Smooth muscle cell (in vitro differentiated cells): ENCODE measurements at regions not wholly inside any gene's neighbourhood (a gene's known extent, or its start where the extent isn't known, plus 50 kb on each side); places are given as distances from the start of the nearest gene placed in this dataset.
"Not testable (repeated sequence)": the region's sequence is repeated elsewhere in the genome, so short reads cannot be mapped to it uniquely, and the experiment has no call there.

ENCODE experiments used
- DNase-seq: peaks from one replicate; lab custom pipeline; 2025; ENCODE audit not compliant: unreplicated experiment; lab: John Stamatoyannopoulos, UW
- H2AFZ ChIP-seq: fragments of 200-600 bp; sonication (generic); 2 replicates; pipeline ENCODE4 v1.6.0; 2016; ENCODE audit warnings: antibody characterized with exemption, low read depth, mild to moderate bottlenecking
- H3F3A ChIP-seq: fragments of 200-600 bp; sonication (generic); 2 replicates; pipeline ENCODE4 v1.6.0; 2017; ENCODE audit warnings: antibody characterized with exemption, low read depth
- H3K27ac ChIP-seq: fragments of 200-600 bp; sonication (generic); 2 replicates; pipeline ENCODE4 v1.5.1; 2016; ENCODE audit warnings: low read depth, mild to moderate bottlenecking
- H3K27me3 ChIP-seq: fragments of 200-600 bp; sonication (generic); 2 replicates; pipeline ENCODE4 v1.6.1; 2016; ENCODE audit warnings: low read depth, mild to moderate bottlenecking
- H3K36me3 ChIP-seq: fragments of 200-600 bp; sonication (generic); 2 replicates; pipeline ENCODE4 v1.5.1; 2016; ENCODE audit warnings: low read depth
- H3K4me1 ChIP-seq: fragments of 200-600 bp; sonication (generic); 2 replicates; pipeline ENCODE4 v1.5.1; 2016; ENCODE audit warnings: low read depth
- H3K4me2 ChIP-seq: fragments of 200-600 bp; sonication (generic); 2 replicates; pipeline ENCODE4 v1.6.0; 2016; ENCODE audit warnings: mild to moderate bottlenecking
- H3K4me3 ChIP-seq: fragments of 200-600 bp; sonication (generic); 2 replicates; pipeline ENCODE4 v1.5.1; 2016; ENCODE audit warnings: mild to moderate bottlenecking
- H3K79me2 ChIP-seq: fragments of 200-600 bp; sonication (generic); 2 replicates; pipeline ENCODE4 v1.6.0; 2016; ENCODE audit warnings: low read depth, mild to moderate bottlenecking
- H3K9ac ChIP-seq: fragments of 200-600 bp; sonication (generic); 2 replicates; pipeline ENCODE4 v1.6.0; 2016; ENCODE audit warnings: low read depth
- H3K9me3 ChIP-seq: fragments of 200-600 bp; sonication (generic); replicated peaks from 2 replicates; pipeline ENCODE4 v1.5.1; 2016; ENCODE audit warnings: low read depth
- H4K20me1 ChIP-seq: fragments of 200-600 bp; sonication (generic); 2 replicates; pipeline ENCODE4 v1.6.0; 2016; ENCODE audit warnings: low read depth
- CTCF ChIP-seq: fragments of 200-600 bp; sonication (generic); IDR thresholded peaks from 2 replicates; pipeline ENCODE4 v1.5.1; 2017; ENCODE audit warnings: borderline replicate concordance, mild to moderate bottlenecking, antibody characterized with exemption; ENCODE audit not compliant: insufficient read depth, poor library complexity, severe bottlenecking
- WGBS: methylation state at CpG from one replicate; pipeline ENCODE4 v1.1.7; 2016; ENCODE audit warnings: low lambda C conversion rate; 5-methylcytosine and 5-hydroxymethylcytosine counted together

GRCh38 chr12:126447346-126447745, 1382.1 kb downstream of the AACS start:
- WGBS, result 79% methylated on average over 5 of the region's 5 CpGs
- no peaks in the 10 kb centered on the region for H3K9me3 ChIP-seq
- TF ChIP-seq CTCF, result no peak

GRCh38 chr12:126451809-126452208, 1386.6 kb downstream of the AACS start:
- H2AFZ ChIP-seq, result no peak overlapping the region
- H3K9me3 ChIP-seq, result no peaks in the 10 kb centered on the region
- no peak overlapping the region for H3K9ac ChIP-seq
- no peaks in the 10 kb centered on the region for H3K79me2 ChIP-seq
- H3K27me3 ChIP-seq, result no peaks in the 10 kb centered on the region
- no peak overlapping the region for H3K27ac ChIP-seq
- H3K4me2 ChIP-seq, result no peak overlapping the region
- no peaks in the 10 kb centered on the region for H3K36me3 ChIP-seq
- no peak for TF ChIP-seq CTCF
- DNase-seq, result no peak
- 68% methylated on average over 4 of the region's 4 CpGs for WGBS
- no peak overlapping the region for H3K4me3 ChIP-seq
- no peaks in the 10 kb centered on the region for H4K20me1 ChIP-seq
- no peaks in the 10 kb centered on the region for H3K4me1 ChIP-seq
- no peaks in the 10 kb centered on the region for H3F3A ChIP-seq

More at GRCh38 chr12:126447346-126447745, 1382.1 kb downstream of the AACS start:
- Histone ChIP-seq H3K36me3 (no peaks in the 10 kb centered on the region), H3K9ac (no peak overlapping the region), H3K79me2 (no peaks in the 10 kb centered on the region), H4K20me1 (no peaks in the 10 kb centered on the region), H3F3A (no peaks in the 10 kb centered on the region), H3K4me1 (no peaks in the 10 kb centered on the region), H3K27me3 (no peaks in the 10 kb centered on the region), H2AFZ (no peak overlapping the region), H3K4me3 (no peak overlapping the region), H3K27ac (no peak overlapping the region), H3K4me2 (no peak overlapping the region)
- no peak for DNase-seq

- not testable (repeated sequence) for H3K27me3 ChIP-seq, H2AFZ ChIP-seq, H4K20me1 ChIP-seq, H3K79me2 ChIP-seq, H3K9me3 ChIP-seq, H3K4me1 ChIP-seq, H3K4me2 ChIP-seq, H3F3A ChIP-seq, H3K27ac ChIP-seq, H3K36me3 ChIP-seq, DNase-seq, H3K9ac ChIP-seq, H3K4me3 ChIP-seq
- 95% methylated on average over 9 of the region's 9 CpGs for WGBS
Observed at GRCh38 chr12:126452686-126453085, 1387.5 kb downstream of the AACS start.

- Histone ChIP-seq H3K9me3 (no peaks in the 10 kb centered on the region), H3K27ac (no peak overlapping the region), H3K4me2 (no peak overlapping the region), H4K20me1 (no peaks in the 10 kb centered on the region), H2AFZ (no peak overlapping the region), H3K79me2 (no peaks in the 10 kb centered on the region), H3K9ac (no peak overlapping the region), H3K4me1 (no peaks in the 10 kb centered on the region), H3K27me3 (no peaks in the 10 kb centered on the region), H3F3A (no peaks in the 10 kb centered on the region), H3K36me3 (no peaks in the 10 kb centered on the region), H3K4me3 (no peak overlapping the region)
- WGBS, result 85% methylated on average over 5 of the region's 5 CpGs
- no peak for TF ChIP-seq CTCF
- DNase-seq, result no peak
Observed at GRCh38 chr12:126454581-126454980, 1389.3 kb downstream of the AACS start.
